Endothelial cell of umbilical vein (primary cell): ENCODE measurements at regions not wholly inside any gene's neighbourhood (a gene's known extent, or its start where the extent isn't known, plus 50 kb on each side); places are given as distances from the start of the nearest gene placed in this dataset.

ENCODE experiments used
- BruUV-seq: library from RNA; stranded (reverse); fragments of 400-500 nt; replicated peaks from 2 replicates; lab custom pipeline; 2021; lab: Mats Ljungman, UMichigan
- CTCF ChIA-PET: fragments of 300-600, 350-600 bp; sonication (Branson Sonifier 250); formaldehyde crosslinking; loops from one replicate; lab custom pipeline; 2021; ENCODE audit warnings: antibody characterized with exemption, inconsistent platforms; lab: Charles Lee
- POLR2A ChIA-PET: fragments of 300-600, 350-600 bp; sonication (Branson Sonifier 250); formaldehyde crosslinking; loops from one replicate; lab custom pipeline; 2021; ENCODE audit warnings: antibody characterized with exemption, inconsistent platforms; lab: Charles Lee
- DNase-seq: peaks from one replicate; pipeline ENCODE4 v3.0.0-alpha.2; 2011; ENCODE audit warnings: low read depth, low spot score
- FAIRE-seq: peaks from 2 replicates; lab custom pipeline; 2011; peaks lifted over from hg19 to GRCh38; lab: Jason Lieb, UNC
- H2AFZ ChIP-seq: 2 replicates; pipeline ENCODE4 v1.6.0; 2012; ENCODE audit warnings: low read depth, low read length, control low read depth, inconsistent platforms
- H3K27ac ChIP-seq: 2 replicates; pipeline ENCODE4 v1.5.1; 2011; ENCODE audit warnings: low read depth, mild to moderate bottlenecking, control low read depth, low read length, moderate library complexity; ENCODE audit not compliant: insufficient read depth
- H3K27me3 ChIP-seq, 2 experiments: 2 replicates each; pipeline versions ENCODE4 v1.6.0 to v1.6.1; 2011; ENCODE audit warnings: low read length in 2 of 2, mixed read lengths in 1 of 2; ENCODE audit not compliant: control insufficient read depth in 2 of 2, insufficient read depth in 2 of 2
- H3K36me3 ChIP-seq, 2 experiments: 2 replicates in 1 of 2; 3 replicates in 1 of 2; pipeline ENCODE4 v1.5.1; 2011; ENCODE audit warnings: low read length in 2 of 2, mild to moderate bottlenecking in 1 of 2, moderate library complexity in 1 of 2; ENCODE audit not compliant: control insufficient read depth in 2 of 2, insufficient read depth in 2 of 2; ENCODE audit errors: extremely low read depth in 1 of 2
- H3K4me1 ChIP-seq: 3 replicates; pipeline ENCODE4 v1.5.1; 2011; ENCODE audit warnings: mild to moderate bottlenecking, low read length; ENCODE audit not compliant: control insufficient read depth, insufficient read depth; ENCODE audit errors: extremely low read depth
- H3K4me2 ChIP-seq: 2 replicates; pipeline ENCODE4 v1.6.1; 2011; ENCODE audit warnings: low read length, control low read depth, mixed read lengths; ENCODE audit not compliant: insufficient read depth
- H3K4me3 ChIP-seq, 3 experiments: fragments of 200-600 bp in 1 of 3; sonication (generic), shearing (Covaris generic) in 1 of 3; replicated peaks in 1 of 3; 2 replicates each; pipeline ENCODE4 v1.5.1; 2011 to 2016; ENCODE audit warnings: control low read depth in 3 of 3, low read length in 3 of 3, mild to moderate bottlenecking in 2 of 3, inconsistent platforms in 1 of 3, low read depth in 1 of 3, moderate library complexity in 1 of 3; ENCODE audit not compliant: insufficient read depth in 1 of 3
- H3K79me2 ChIP-seq: 2 replicates; pipeline ENCODE4 v1.6.0; 2012; ENCODE audit warnings: low read length, inconsistent platforms; ENCODE audit not compliant: control insufficient read depth, insufficient read depth
- H3K9ac ChIP-seq: replicated peaks from 2 replicates; pipeline ENCODE3; 2011; ENCODE audit warnings: low read length, control low read depth; ENCODE audit not compliant: insufficient read depth; ENCODE audit errors: extremely low read depth
- H3K9me1 ChIP-seq: replicated peaks from 3 replicates; pipeline ENCODE4 v1.6.0; 2011; ENCODE audit warnings: mild to moderate bottlenecking, low read length; ENCODE audit not compliant: control insufficient read depth, insufficient read depth; ENCODE audit errors: extremely low read depth
- H3K9me3 ChIP-seq: replicated peaks from 2 replicates; pipeline ENCODE4 v1.5.1; 2012; ENCODE audit warnings: low read length, inconsistent platforms; ENCODE audit not compliant: control insufficient read depth, insufficient read depth
- H4K20me1 ChIP-seq: replicated peaks from 2 replicates; pipeline ENCODE3; 2011; ENCODE audit warnings: mild to moderate bottlenecking, low read length; ENCODE audit not compliant: control insufficient read depth, insufficient read depth; ENCODE audit errors: extremely low read depth
- EZH2 ChIP-seq: IDR thresholded peaks from 2 replicates; pipeline ENCODE4 v1.6.1; 2012; ENCODE audit warnings: borderline replicate concordance, low read depth, mild to moderate bottlenecking, moderate library complexity, low read length, inconsistent platforms; ENCODE audit not compliant: severe bottlenecking
- FOS ChIP-seq: IDR thresholded peaks from 2 replicates; pipeline ENCODE4 v1.6.1; 2011; ENCODE audit warnings: mild to moderate bottlenecking, low read length, moderate library complexity, borderline replicate concordance; ENCODE audit not compliant: insufficient read depth
- GATA2 ChIP-seq: IDR thresholded peaks from 2 replicates; pipeline ENCODE4 v1.7.0; 2011; ENCODE audit warnings: low read depth, mild to moderate bottlenecking, moderate library complexity, mixed read lengths, low read length; ENCODE audit not compliant: insufficient read length, insufficient read depth
- JUN ChIP-seq: IDR thresholded peaks from 2 replicates; pipeline ENCODE4 v1.6.1; 2011; ENCODE audit warnings: borderline replicate concordance, low read depth; ENCODE audit not compliant: insufficient read length, insufficient read depth
- MYC ChIP-seq: IDR thresholded peaks from one replicate; pipeline ENCODE4 v1.6.1; 2011; ENCODE audit warnings: mild to moderate bottlenecking, low read depth, low read length
- POLR2A ChIP-seq: IDR thresholded peaks from 2 replicates; pipeline ENCODE4 v1.6.1; 2012; ENCODE audit warnings: low read depth, mild to moderate bottlenecking, control low read depth, low read length
- POLR2AphosphoS5 ChIP-seq: IDR thresholded peaks from 2 replicates; pipeline ENCODE4 v1.6.1; 2012; ENCODE audit warnings: low read depth, mild to moderate bottlenecking, control low read depth, low read length, moderate library complexity; ENCODE audit not compliant: insufficient read depth
- dilution Hi-C: fragments of 300-500 bp; cut with MboI; formaldehyde crosslinking; loops from one replicate; pipeline ENCODE4 v1.15.0; 2019; ENCODE audit warnings: low sequenced_read_pairs; ENCODE audit not compliant: extremely low pct_ligation_motif_present
- intact Hi-C: fragments of 100-400 bp; cut with micrococcal nuclease; formaldehyde crosslinking; loops from one replicate; pipeline ENCODE4 v1.10.0; 2022
- TF ChIP-seq, protein P1 (sequence below), 2 donors: IDR thresholded peaks; 1 replicate in 1 of 2; 2 replicates in 1 of 2; pipeline ENCODE4 v1.5.1; 2011; ENCODE audit warnings: low read length in 2 of 2, mild to moderate bottlenecking in 2 of 2, moderate library complexity in 2 of 2, control low read depth in 1 of 2, inconsistent platforms in 1 of 2, low read depth in 1 of 2; ENCODE audit not compliant: insufficient read depth in 1 of 2; ENCODE audit errors: extremely low read depth in 1 of 2
- TF ChIP-seq, protein P2 (sequence below): IDR thresholded peaks from 2 replicates; pipeline ENCODE4 v1.6.1; 2011; ENCODE audit not compliant: insufficient read depth, insufficient read length

DNA sequence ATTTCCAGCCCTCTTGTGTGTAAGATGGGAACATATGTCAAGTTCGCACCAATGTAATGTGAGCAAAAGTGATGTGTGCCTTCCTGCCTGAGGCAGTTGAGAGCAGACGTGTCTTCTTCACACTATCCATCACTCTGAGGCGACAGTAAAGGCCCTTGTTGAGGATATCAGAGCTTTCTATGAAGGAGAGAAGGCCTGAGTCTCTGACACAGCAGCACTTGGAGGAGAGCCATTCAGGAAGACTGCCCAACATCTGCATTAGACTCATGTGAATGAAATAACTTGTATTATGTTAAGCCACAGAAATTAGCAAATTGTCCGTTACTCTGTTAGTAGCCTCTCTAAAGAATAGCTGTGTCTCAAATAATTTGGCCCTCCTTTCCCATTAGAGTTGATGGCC, 108.8 kb upstream of the CCDC54 start:
- POLR2A ChIA-PET = no interaction called here
- CTCF ChIA-PET = interaction anchor here (0.9 to 2.9 kb wide), 3 partner anchors 153 to 161 kb away, joined by 3 to 9 read pairs (median 9); no protein-coding TSS in a partner anchor
- Histone ChIP-seq H2AFZ (no peak overlapping the region), H3K4me3 (no peak overlapping the region), H3K9me1 (no peaks in the 10 kb centered on the region), H3K36me3 (no peaks in the 10 kb centered on the region), H3K27ac (no peak overlapping the region), H3K4me2 (no peak overlapping the region), H3K79me2 (no peaks in the 10 kb centered on the region), H4K20me1 (no peaks in the 10 kb centered on the region), H3K27me3 (peaks cover 5 to 19% of the 10 kb centered on the region in 2 experiments), H3K9me3 (no peaks in the 10 kb centered on the region), H3K9ac (no peak overlapping the region), H3K4me1 (no peaks in the 10 kb centered on the region)
- TF ChIP-seq GATA2 (no peak), FOS (no peak)
- TF ChIP-seq, protein P1, sequence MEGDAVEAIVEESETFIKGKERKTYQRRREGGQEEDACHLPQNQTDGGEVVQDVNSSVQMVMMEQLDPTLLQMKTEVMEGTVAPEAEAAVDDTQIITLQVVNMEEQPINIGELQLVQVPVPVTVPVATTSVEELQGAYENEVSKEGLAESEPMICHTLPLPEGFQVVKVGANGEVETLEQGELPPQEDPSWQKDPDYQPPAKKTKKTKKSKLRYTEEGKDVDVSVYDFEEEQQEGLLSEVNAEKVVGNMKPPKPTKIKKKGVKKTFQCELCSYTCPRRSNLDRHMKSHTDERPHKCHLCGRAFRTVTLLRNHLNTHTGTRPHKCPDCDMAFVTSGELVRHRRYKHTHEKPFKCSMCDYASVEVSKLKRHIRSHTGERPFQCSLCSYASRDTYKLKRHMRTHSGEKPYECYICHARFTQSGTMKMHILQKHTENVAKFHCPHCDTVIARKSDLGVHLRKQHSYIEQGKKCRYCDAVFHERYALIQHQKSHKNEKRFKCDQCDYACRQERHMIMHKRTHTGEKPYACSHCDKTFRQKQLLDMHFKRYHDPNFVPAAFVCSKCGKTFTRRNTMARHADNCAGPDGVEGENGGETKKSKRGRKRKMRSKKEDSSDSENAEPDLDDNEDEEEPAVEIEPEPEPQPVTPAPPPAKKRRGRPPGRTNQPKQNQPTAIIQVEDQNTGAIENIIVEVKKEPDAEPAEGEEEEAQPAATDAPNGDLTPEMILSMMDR (IDR thresholded peaks at IDR 0.05; ENCODE audit: extremely low read depth in 1 of 2, insufficient read depth in 1 of 2, low read depth in 1 of 2, low read length in 2 of 2) = no peak
- intact Hi-C loops = no loop called here
- dilution Hi-C loops = no loop called here
- no peak for FAIRE-seq
- BruUV-seq = no TSS peak
- DNase-seq = no peak

GRCh38 chr3:107269136-107269535, 108.1 kb upstream of the CCDC54 start:
- Histone ChIP-seq H4K20me1 (no peaks in the 10 kb centered on the region), H3K9me3 (no peaks in the 10 kb centered on the region), H3K27me3 (peaks cover 5 to 19% of the 10 kb centered on the region in 2 experiments), H3K9me1 (no peaks in the 10 kb centered on the region), H3K27ac (no peak overlapping the region), H2AFZ (no peak overlapping the region), H3K9ac (no peak overlapping the region), H3K36me3 (no peaks in the 10 kb centered on the region), H3K4me2 (no peak overlapping the region), H3K4me1 (no peaks in the 10 kb centered on the region), H3K4me3 (no peak overlapping the region), H3K79me2 (no peaks in the 10 kb centered on the region)
- DNase-seq (no peak), FAIRE-seq (no peak)
- POLR2A ChIA-PET = no interaction called here
- dilution Hi-C loops = no loop called here
- TF ChIP-seq GATA2 (no peak), POLR2A (no peak), FOS (no peak), EZH2 (no peak), JUN (no peak), MYC (no peak), POLR2AphosphoS5 (no peak)
- TF ChIP-seq, protein P1 (IDR thresholded peaks at IDR 0.05; ENCODE audit: extremely low read depth in 1 of 2, insufficient read depth in 1 of 2, low read depth in 1 of 2, low read length in 2 of 2) = no peak
- TF ChIP-seq, protein P2, sequence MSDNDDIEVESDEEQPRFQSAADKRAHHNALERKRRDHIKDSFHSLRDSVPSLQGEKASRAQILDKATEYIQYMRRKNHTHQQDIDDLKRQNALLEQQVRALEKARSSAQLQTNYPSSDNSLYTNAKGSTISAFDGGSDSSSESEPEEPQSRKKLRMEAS = no peak
- CTCF ChIA-PET = interaction anchor here (2.1 to 2.7 kb wide), 2 partner anchors 153 to 161 kb away, joined by 9 to 18 read pairs; no protein-coding TSS in a partner anchor
- no TSS peak for BruUV-seq
- intact Hi-C loops = no loop called here
